Astrocyte of the spinal cord (primary cell): ENCODE measurements at regions not wholly inside any gene's neighbourhood (a gene's known extent, or its start where the extent isn't known, plus 50 kb on each side); places are given as distances from the start of the nearest gene placed in this dataset.
"Not testable (repeated sequence)": the region's sequence is repeated elsewhere in the genome, so short reads cannot be mapped to it uniquely, and the experiment has no call there.

ENCODE experiments used
- DNase-seq: peaks from one replicate; pipeline ENCODE4 v3.0.0; 2011; ENCODE audit warnings: low read depth, low spot score
- H3K4me3 ChIP-seq: 2 replicates; pipeline ENCODE4 v1.5.1; 2011; ENCODE audit warnings: low read depth, mild to moderate bottlenecking, low read length, moderate library complexity
- CTCF ChIP-seq: IDR thresholded peaks from 2 replicates; pipeline ENCODE4 v1.5.1; 2012; ENCODE audit warnings: low read depth, mild to moderate bottlenecking, low read length, inconsistent platforms
- in situ Hi-C: cut with HindIII; loops from 2 replicates; pipeline ENCODE4 v1.10.0; 2017; ENCODE audit warnings: low sequenced_read_pairs

DNA sequence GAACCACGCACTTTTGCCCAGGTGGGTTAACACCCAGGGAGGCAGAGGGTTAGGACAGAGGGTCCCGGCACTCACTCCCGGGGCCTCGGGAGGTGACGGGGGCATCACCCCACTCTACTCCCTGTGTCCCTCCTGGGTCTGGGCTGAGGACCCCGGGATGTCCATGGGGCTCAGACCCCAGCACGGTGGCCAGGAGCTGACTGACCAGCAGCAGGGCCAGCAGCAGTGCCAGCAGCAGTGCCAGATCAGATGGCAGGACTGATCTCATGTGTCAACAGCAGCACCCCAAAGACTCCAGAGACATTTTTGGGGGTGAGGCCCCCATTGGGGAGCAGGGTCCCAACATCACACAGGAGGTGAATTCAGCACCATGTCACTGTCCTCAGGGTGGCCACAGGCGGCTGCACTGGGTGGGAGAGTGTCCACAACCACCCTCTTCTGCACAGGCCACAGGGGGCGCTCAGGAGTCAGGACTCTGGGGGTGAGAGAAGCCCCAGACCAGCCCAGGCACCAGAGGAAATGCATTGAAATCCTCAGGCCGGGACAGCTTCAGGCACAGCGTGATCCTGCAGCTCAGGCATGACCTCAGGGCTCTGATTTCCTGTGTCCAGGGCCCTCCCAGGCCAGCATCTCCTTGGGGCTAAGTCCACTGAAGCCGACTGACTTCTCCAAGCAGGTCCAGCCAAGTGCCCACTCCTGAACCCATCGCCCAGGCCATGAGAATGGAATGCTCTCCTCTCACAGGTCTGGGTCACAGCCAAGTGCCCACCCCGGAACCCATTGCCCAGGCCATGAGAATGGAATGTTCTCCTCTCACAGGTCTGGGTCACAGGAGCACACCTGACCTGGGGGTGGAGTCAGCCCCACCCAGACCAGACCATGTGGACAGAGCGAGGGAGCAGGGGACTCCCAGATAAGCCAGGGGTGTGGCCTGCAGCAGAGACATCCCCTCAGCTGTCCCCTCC is 87.2 kb upstream of the SFSWAP start:
- H3K4me3 ChIP-seq, DNase-seq, in situ Hi-C loops: not testable (repeated sequence)
- peak; percentile 0 for TF ChIP-seq CTCF

DNA sequence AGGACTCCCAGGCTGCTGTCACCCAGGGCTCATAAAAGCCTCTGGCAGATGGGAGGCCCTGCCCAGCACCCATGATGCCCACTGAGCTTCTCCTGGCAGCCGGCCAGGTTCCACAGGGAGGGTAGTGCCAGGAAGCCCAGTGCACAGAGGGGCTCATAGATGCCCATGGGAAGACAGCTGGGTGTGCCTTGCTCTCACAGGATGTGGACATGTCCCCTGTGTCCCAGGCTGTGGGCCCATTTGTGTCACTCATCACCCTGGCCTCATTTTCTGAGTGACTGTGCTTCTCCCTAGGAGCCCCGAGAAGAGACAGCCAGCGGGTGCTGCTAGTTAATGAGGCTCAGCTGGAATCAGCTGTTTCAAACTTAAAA is 86.5 kb upstream of the SFSWAP start:
- DNase-seq, in situ Hi-C loops, H3K4me3 ChIP-seq: not testable (repeated sequence)

GRCh38 chr12:131624756-131625501 is 86.0 kb upstream of the SFSWAP start:
- in situ Hi-C loops, H3K4me3 ChIP-seq, DNase-seq: not testable (repeated sequence)

GRCh38 chr12:131625966-131626722 is 84.7 kb upstream of the SFSWAP start:
- H3K4me3 ChIP-seq, DNase-seq, in situ Hi-C loops: not testable (repeated sequence)

DNA sequence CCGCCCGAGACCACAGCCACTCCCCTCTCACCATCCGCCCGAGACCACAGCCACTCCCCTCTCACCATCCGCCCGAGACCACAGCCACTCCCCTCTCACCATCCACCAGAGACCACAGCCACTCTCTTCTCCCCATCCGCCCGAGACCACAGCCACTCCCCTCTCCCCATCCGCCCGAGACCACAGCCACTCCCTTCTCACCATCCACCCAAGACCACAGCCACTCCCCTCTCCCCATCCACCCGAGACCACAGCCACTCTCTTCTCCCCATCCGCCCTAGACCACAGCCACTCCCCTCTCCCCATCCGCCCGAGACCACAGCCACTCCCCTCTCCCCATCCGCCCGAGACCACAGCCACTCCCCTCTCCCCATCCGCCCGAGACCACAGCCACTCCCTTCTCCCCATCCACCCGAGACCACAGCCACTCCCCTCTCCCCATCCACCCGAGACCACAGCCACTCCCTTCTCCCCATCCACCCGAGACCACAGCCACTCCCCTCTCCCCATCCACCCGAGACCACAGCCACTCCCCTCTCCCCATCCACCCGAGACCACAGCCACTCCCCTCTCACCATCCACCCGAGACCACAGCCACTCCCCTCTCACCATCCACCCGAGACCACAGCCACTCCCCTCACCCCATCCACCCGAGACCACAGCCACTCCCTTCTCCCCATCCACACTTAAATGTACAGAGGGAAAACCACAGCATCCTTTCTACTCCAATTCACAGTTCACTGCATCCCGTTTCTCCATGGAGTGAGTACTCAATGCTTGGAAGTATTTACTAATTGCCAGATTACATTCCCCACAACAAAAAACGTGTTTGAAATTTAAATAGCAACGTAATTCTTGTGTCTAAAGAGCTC is 83.5 kb upstream of the SFSWAP start:
- DNase-seq, in situ Hi-C loops, H3K4me3 ChIP-seq: not testable (repeated sequence)

DNA sequence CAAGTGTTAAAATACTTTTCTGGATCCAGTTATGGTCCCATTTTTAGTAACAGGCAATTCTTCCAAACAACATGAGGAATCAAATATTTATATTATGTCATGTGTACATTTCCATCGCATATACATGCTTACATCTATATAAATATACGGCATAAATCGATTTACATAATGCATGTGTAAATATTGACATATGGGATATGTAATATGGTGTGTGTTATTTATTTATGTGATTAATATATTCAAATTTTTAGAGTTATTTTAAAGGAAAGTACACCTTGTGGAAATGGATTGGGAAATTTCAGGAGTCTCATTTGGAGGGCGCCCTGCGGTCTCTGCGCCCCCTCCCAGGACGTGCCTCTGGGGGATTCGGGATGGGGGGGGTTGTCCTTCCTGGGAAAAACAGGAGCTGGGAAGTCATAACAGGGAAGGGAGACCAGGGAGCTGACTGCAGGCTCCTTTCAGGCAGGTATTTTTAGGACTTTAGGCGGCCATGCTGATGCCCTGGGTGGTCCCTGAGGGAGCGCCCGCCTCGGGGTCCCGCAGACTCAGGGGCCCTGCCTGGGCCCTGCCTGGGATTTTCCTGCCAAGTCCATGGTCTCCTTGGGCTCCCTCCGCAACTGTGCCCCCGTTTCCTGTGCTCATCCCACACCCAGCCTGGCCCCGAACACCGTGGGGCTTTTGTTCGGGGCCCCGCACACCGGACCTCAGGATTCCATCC is 82.7 kb upstream of the SFSWAP start:
- in situ Hi-C loops = no loop called here
- no peak overlapping the region for H3K4me3 ChIP-seq
- TF ChIP-seq CTCF = no peak
- DNase-seq = no peak

- TF ChIP-seq CTCF = no peak
- in situ Hi-C loops = no loop called here
- H3K4me3 ChIP-seq = no peak overlapping the region
- DNase-seq = no peak
These were observed 82.0 kb upstream of the SFSWAP start for GRCh38 chr12:131628766-131629448.
